ENCODE measurements at regions not wholly inside any gene's neighbourhood (a gene's known extent, or its start where the extent isn't known, plus 50 kb on each side); places are given as distances from the start of the nearest gene placed in this dataset.

DNA sequence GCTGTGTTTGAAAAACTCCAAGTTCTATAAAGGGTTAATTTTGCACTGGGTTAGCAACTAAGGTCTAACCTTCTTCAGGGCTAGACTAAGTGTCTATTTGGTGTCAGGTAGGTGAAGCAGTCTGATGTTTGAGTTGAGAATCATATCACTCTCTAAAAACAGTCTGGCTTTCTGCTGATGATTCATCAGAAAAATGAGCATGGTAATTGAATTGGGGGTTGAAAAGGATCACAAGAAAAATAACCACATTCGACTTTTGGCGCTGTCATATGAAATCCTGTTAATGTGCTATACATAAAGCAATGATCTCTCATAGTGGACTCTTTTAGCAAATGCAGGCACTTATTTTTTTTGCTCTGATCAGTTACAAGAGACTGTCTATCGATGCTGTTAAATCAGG is 242.2 kb upstream of the AZI2 start:
- no peak overlapping the region for H3K27ac Mint-ChIP-seq
- no peak overlapping the region for H3K4me3 ChIP-seq (replicated peaks in 1 of 3; ENCODE audit: low read depth in 2 of 3, low read length in 3 of 3)
- no peak overlapping the region for H3K4me3 Mint-ChIP-seq
- H3K9ac ChIP-seq (ENCODE audit: insufficient read depth, low read length, poor library complexity, severe bottlenecking) = no peak overlapping the region
- no peak overlapping the region for H2AFZ ChIP-seq (ENCODE audit: insufficient read depth, low read depth, low read length, poor library complexity, severe bottlenecking)
- no peaks in the 10 kb centered on the region for H3K36me3 ChIP-seq (replicated peaks in 1 of 2; ENCODE audit: control insufficient read depth in 1 of 2, insufficient read depth in 2 of 2, low read length in 2 of 2)
- H3K27me3 ChIP-seq (ENCODE audit: control insufficient read depth in 2 of 2, insufficient read depth in 2 of 2, low read length in 2 of 2) = no peaks in the 10 kb centered on the region
- intact Hi-C loops (cut with micrococcal nuclease) = no loop called here
- no peaks in the 10 kb centered on the region for H4K20me1 ChIP-seq (ENCODE audit: insufficient read depth, low read length)
- H3K36me3 Mint-ChIP-seq = no peaks in the 10 kb centered on the region
- H3K79me2 ChIP-seq (ENCODE audit: insufficient read depth, low read length) = no peaks in the 10 kb centered on the region
- 100% methylated on average over 3 of the region's 3 CpGs for WGBS (ENCODE audit: insufficient coverage)
- TF ChIP-seq, protein P1, sequence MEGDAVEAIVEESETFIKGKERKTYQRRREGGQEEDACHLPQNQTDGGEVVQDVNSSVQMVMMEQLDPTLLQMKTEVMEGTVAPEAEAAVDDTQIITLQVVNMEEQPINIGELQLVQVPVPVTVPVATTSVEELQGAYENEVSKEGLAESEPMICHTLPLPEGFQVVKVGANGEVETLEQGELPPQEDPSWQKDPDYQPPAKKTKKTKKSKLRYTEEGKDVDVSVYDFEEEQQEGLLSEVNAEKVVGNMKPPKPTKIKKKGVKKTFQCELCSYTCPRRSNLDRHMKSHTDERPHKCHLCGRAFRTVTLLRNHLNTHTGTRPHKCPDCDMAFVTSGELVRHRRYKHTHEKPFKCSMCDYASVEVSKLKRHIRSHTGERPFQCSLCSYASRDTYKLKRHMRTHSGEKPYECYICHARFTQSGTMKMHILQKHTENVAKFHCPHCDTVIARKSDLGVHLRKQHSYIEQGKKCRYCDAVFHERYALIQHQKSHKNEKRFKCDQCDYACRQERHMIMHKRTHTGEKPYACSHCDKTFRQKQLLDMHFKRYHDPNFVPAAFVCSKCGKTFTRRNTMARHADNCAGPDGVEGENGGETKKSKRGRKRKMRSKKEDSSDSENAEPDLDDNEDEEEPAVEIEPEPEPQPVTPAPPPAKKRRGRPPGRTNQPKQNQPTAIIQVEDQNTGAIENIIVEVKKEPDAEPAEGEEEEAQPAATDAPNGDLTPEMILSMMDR (IDR thresholded peaks at IDR 0.05) = no peak
- H3K4me2 ChIP-seq (replicated peaks; ENCODE audit: extremely low read depth, low read length, poor library complexity, severe bottlenecking) = no peak overlapping the region
- H3K4me1 Mint-ChIP-seq = no peaks in the 10 kb centered on the region
- no peak overlapping the region for H3K27ac ChIP-seq (ENCODE audit: low read depth in 1 of 2, low read length in 2 of 2)
- no peak for DNase-seq
- no peaks in the 10 kb centered on the region for H3K4me1 ChIP-seq (ENCODE audit: control insufficient read depth in 1 of 2, insufficient read depth in 2 of 2, low read length in 2 of 2)
- H3K9me3 ChIP-seq (replicated peaks in 1 of 2; ENCODE audit: control insufficient read depth in 1 of 2, insufficient read depth in 1 of 2, low read length in 2 of 2) = no peaks in the 10 kb centered on the region
- H3K9me3 Mint-ChIP-seq = peaks cover 0 to 4% (median 0%) of the 10 kb centered on the region in 7 donors
- H3K27me3 Mint-ChIP-seq (ENCODE audit: low read depth in 3 of 3) = no peaks in the 10 kb centered on the region

DNA sequence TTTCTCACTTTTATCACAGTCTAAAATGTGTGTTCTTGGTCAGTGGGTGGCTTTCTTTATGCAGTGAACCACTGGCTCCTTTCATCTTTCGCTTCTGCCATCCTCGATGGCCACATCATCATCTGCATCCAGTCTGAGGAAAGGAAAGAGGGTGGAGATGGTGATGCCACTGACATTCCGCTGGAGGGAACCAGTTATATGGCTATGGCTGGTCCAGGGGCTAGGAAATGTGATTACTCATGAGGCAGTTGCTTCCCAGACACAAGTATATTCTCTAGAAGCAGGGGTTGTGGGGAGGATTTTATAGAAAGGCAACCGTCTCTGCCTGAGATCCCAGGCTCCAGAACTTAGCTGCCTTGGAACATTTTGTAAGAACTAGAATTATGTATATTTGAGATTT is 246.7 kb upstream of the AZI2 start:
- 78% methylated on average over 1 of the region's 4 CpGs for WGBS (ENCODE audit: insufficient coverage)
- Histone ChIP-seq H3K27ac (ENCODE audit: low read depth in 1 of 2, low read length in 2 of 2) (no peak overlapping the region), H4K20me1 (ENCODE audit: insufficient read depth, low read length) (no peaks in the 10 kb centered on the region), H3K79me2 (ENCODE audit: insufficient read depth, low read length) (no peaks in the 10 kb centered on the region), H3K9me3 (replicated peaks in 1 of 2; ENCODE audit: control insufficient read depth in 1 of 2, insufficient read depth in 1 of 2, low read length in 2 of 2) (no peaks in the 10 kb centered on the region), H3K4me1 (ENCODE audit: control insufficient read depth in 1 of 2, insufficient read depth in 2 of 2, low read length in 2 of 2) (no peaks in the 10 kb centered on the region), H3K27me3 (ENCODE audit: control insufficient read depth in 2 of 2, insufficient read depth in 2 of 2, low read length in 2 of 2) (no peaks in the 10 kb centered on the region), H2AFZ (ENCODE audit: insufficient read depth, low read depth, low read length, poor library complexity, severe bottlenecking) (no peak overlapping the region), H3K4me3 (replicated peaks in 1 of 3; ENCODE audit: low read depth in 2 of 3, low read length in 3 of 3) (no peak overlapping the region), H3K36me3 (replicated peaks in 1 of 2; ENCODE audit: control insufficient read depth in 1 of 2, insufficient read depth in 2 of 2, low read length in 2 of 2) (no peaks in the 10 kb centered on the region), H3K4me2 (replicated peaks; ENCODE audit: extremely low read depth, low read length, poor library complexity, severe bottlenecking) (no peak overlapping the region), H3K9ac (ENCODE audit: insufficient read depth, low read length, poor library complexity, severe bottlenecking) (no peak overlapping the region)
- Mint-ChIP-seq H3K4me3 (no peak overlapping the region), H3K4me1 (no peaks in the 10 kb centered on the region), H3K9me3 (peaks cover 0 to 6% (median 4%) of the 10 kb centered on the region in 7 donors), H3K27ac (no peak overlapping the region), H3K36me3 (no peaks in the 10 kb centered on the region), H3K27me3 (ENCODE audit: low read depth in 3 of 3) (peaks cover 0 to 1% (median 0%) of the 10 kb centered on the region in 3 donors)
- intact Hi-C loops (cut with micrococcal nuclease) = no loop called here
- TF ChIP-seq, protein P1 (IDR thresholded peaks at IDR 0.05) = no peak
- no peak for DNase-seq

All from CD14-positive monocyte (primary cell).